ENCODE measurements at regions not wholly inside any gene's neighbourhood (a gene's known extent, or its start where the extent isn't known, plus 50 kb on each side); places are given as distances from the start of the nearest gene placed in this dataset.

GRCh38 chr10:118118716-118119115 lies 72.0 kb upstream of the RAB11FIP2 start:
- Histone ChIP-seq H3K4me2 (ENCODE audit: low read depth, low read length, poor library complexity, severe bottlenecking) (no peak overlapping the region), H3K9ac (ENCODE audit: low read length) (no peak overlapping the region), H4K20me1 (ENCODE audit: low read depth, low read length) (no peaks in the 10 kb centered on the region), H3K27me3 (ENCODE audit: low read length) (no peaks in the 10 kb centered on the region), H3K36me3 (ENCODE audit: low read length) (no peaks in the 10 kb centered on the region), H3K79me2 (ENCODE audit: insufficient read depth, low read length) (no peaks in the 10 kb centered on the region), H3K4me3 (ENCODE audit: insufficient read depth, low read length, poor library complexity, severe bottlenecking) (no peak overlapping the region), H3K27ac (ENCODE audit: low read depth, low read length) (no peak overlapping the region), H3K9me3 (ENCODE audit: insufficient read depth, low read length) (no peaks in the 10 kb centered on the region), H2AFZ (ENCODE audit: low read depth, low read length, severe bottlenecking) (no peak overlapping the region), H3K9me2 (replicated peaks; ENCODE audit: insufficient read depth, low read length) (no peaks in the 10 kb centered on the region), H3F3A (ENCODE audit: insufficient read depth) (no peaks in the 10 kb centered on the region)
- no peak for TF ChIP-seq CTCF (IDR thresholded peaks at IDR 0.05; ENCODE audit: insufficient read depth, low read length, poor library complexity, severe bottlenecking)
- TF ChIP-seq EZH2phosphoT487 (conservative IDR thresholded peaks at IDR 0.05; ENCODE audit: low read length), result no peak

- Histone ChIP-seq H3K4me3 (ENCODE audit: insufficient read depth, low read length, poor library complexity, severe bottlenecking) (no peak overlapping the region), H3K79me2 (ENCODE audit: insufficient read depth, low read length) (no peaks in the 10 kb centered on the region), H3F3A (ENCODE audit: insufficient read depth) (no peaks in the 10 kb centered on the region), H3K27me3 (ENCODE audit: low read length) (no peaks in the 10 kb centered on the region), H3K9ac (ENCODE audit: low read length) (no peak overlapping the region), H3K9me2 (replicated peaks; ENCODE audit: insufficient read depth, low read length) (no peaks in the 10 kb centered on the region), H3K9me3 (ENCODE audit: insufficient read depth, low read length) (no peaks in the 10 kb centered on the region), H2AFZ (ENCODE audit: low read depth, low read length, severe bottlenecking) (no peak overlapping the region), H3K4me2 (ENCODE audit: low read depth, low read length, poor library complexity, severe bottlenecking) (no peak overlapping the region), H3K27ac (ENCODE audit: low read depth, low read length) (no peak overlapping the region), H4K20me1 (ENCODE audit: low read depth, low read length) (no peaks in the 10 kb centered on the region), H3K36me3 (ENCODE audit: low read length) (no peaks in the 10 kb centered on the region)
- TF ChIP-seq CTCF (IDR thresholded peaks at IDR 0.05; ENCODE audit: insufficient read depth, low read length, poor library complexity, severe bottlenecking), result no peak
- no peak for TF ChIP-seq EZH2phosphoT487 (conservative IDR thresholded peaks at IDR 0.05; ENCODE audit: low read length)
These were observed 70.1 kb upstream of the RAB11FIP2 start for GRCh38 chr10:118116715-118117449.

- H3K36me3 ChIP-seq (ENCODE audit: low read length), result no peaks in the 10 kb centered on the region
- TF ChIP-seq CTCF (IDR thresholded peaks at IDR 0.05; ENCODE audit: insufficient read depth, low read length, poor library complexity, severe bottlenecking) (no peak), EZH2phosphoT487 (conservative IDR thresholded peaks at IDR 0.05; ENCODE audit: low read length) (no peak)
- no peak overlapping the region for H2AFZ ChIP-seq (ENCODE audit: low read depth, low read length, severe bottlenecking)
- H3K27me3 ChIP-seq (ENCODE audit: low read length), result no peaks in the 10 kb centered on the region
- no peaks in the 10 kb centered on the region for H3F3A ChIP-seq (ENCODE audit: insufficient read depth)
- H3K27ac ChIP-seq (ENCODE audit: low read depth, low read length), result no peak overlapping the region
- no peaks in the 10 kb centered on the region for H3K9me2 ChIP-seq (replicated peaks; ENCODE audit: insufficient read depth, low read length)
- no peaks in the 10 kb centered on the region for H3K9me3 ChIP-seq (ENCODE audit: insufficient read depth, low read length)
- no peak overlapping the region for H3K9ac ChIP-seq (ENCODE audit: low read length)
- H4K20me1 ChIP-seq (ENCODE audit: low read depth, low read length), result no peaks in the 10 kb centered on the region
- H3K4me2 ChIP-seq (ENCODE audit: low read depth, low read length, poor library complexity, severe bottlenecking), result no peak overlapping the region
- H3K79me2 ChIP-seq (ENCODE audit: insufficient read depth, low read length), result no peaks in the 10 kb centered on the region
- H3K4me3 ChIP-seq (ENCODE audit: insufficient read depth, low read length, poor library complexity, severe bottlenecking), result no peak overlapping the region
These were observed 69.6 kb upstream of the RAB11FIP2 start for GRCh38 chr10:118116362-118116714.
